AG10803 (cell line): ENCODE measurements at regions not wholly inside any gene's neighbourhood (a gene's known extent, or its start where the extent isn't known, plus 50 kb on each side); places are given as distances from the start of the nearest gene placed in this dataset.

Experiments
- DNase-seq: peaks from one replicate; pipeline ENCODE4 v3.0.0; 2010; ENCODE audit warnings: low read depth
- H3K4me3 ChIP-seq: 2 replicates; pipeline ENCODE4 v1.5.1; 2011; ENCODE audit warnings: mild to moderate bottlenecking, low read length, control low read depth
- TF ChIP-seq, protein P1 (sequence below): conservative IDR thresholded peaks from 2 replicates; pipeline ENCODE4 v1.5.1; 2011; ENCODE audit warnings: mild to moderate bottlenecking, low read length, control low read depth, inconsistent platforms

DNA sequence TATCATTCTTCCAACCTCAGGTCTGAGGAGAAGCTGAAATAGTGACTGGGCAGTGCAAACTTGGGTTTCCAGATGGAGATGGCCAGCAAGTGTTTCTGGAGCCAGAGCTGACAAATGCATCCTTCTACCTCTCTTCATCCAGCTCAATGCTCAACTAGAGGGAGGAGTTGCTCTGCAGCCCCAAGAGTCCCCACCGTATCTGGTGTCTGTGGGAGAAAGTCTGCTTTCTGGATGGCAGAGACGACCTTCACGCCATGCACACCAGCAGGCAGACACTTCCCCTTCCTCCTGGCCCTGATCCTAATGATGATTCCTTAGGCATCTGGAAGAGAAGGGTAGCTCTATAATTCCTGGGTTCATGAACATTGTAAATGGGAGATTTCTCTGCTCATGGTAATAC is 127.4 kb upstream of the SPACA1 start:
- TF ChIP-seq, protein P1, sequence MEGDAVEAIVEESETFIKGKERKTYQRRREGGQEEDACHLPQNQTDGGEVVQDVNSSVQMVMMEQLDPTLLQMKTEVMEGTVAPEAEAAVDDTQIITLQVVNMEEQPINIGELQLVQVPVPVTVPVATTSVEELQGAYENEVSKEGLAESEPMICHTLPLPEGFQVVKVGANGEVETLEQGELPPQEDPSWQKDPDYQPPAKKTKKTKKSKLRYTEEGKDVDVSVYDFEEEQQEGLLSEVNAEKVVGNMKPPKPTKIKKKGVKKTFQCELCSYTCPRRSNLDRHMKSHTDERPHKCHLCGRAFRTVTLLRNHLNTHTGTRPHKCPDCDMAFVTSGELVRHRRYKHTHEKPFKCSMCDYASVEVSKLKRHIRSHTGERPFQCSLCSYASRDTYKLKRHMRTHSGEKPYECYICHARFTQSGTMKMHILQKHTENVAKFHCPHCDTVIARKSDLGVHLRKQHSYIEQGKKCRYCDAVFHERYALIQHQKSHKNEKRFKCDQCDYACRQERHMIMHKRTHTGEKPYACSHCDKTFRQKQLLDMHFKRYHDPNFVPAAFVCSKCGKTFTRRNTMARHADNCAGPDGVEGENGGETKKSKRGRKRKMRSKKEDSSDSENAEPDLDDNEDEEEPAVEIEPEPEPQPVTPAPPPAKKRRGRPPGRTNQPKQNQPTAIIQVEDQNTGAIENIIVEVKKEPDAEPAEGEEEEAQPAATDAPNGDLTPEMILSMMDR = no peak
- no peak for DNase-seq
- H3K4me3 ChIP-seq = no peak overlapping the region

DNA sequence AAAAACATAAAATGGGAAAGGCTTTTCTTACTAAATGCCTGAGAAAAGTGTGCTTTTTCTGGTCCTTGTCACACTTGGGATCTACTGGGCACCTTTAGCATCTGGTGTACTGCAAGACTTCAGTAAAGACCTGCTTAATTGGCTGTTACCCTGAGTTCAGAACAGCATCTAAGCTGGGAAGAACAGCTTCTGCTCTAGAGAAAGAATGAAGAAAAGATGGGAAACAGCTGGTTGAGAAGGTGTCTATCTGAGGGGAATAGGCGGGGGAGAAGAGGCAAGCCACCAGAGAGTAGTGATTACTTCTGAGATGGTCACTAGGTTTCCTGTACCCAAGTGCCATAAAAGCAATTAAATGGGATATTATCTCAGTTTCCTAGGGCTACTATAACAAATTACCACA is 128.2 kb upstream of the SPACA1 start:
- H3K4me3 ChIP-seq = no peak overlapping the region
- no peak for DNase-seq
- TF ChIP-seq, protein P1 = no peak

DNA sequence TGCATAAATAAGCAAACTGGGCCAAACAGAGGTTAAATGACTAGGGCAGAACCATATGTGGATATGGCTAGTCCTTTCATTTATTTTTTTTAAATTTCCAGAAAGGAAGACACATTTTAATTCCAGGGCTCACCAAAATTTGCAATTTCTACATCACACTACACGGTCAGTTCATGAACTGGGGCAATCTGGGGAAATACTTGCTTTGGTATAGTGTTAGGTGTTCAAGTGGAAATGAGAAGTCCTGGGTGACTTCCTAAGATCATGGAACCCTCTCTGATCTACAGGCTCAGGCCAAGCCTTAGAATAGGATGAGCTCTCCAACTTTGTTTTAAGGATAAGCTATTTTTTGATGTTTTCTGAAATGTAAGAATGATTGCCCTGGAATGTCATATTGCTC is 128.6 kb upstream of the SPACA1 start:
- TF ChIP-seq, protein P1 = no peak
- no peak for DNase-seq
- no peak overlapping the region for H3K4me3 ChIP-seq

DNA sequence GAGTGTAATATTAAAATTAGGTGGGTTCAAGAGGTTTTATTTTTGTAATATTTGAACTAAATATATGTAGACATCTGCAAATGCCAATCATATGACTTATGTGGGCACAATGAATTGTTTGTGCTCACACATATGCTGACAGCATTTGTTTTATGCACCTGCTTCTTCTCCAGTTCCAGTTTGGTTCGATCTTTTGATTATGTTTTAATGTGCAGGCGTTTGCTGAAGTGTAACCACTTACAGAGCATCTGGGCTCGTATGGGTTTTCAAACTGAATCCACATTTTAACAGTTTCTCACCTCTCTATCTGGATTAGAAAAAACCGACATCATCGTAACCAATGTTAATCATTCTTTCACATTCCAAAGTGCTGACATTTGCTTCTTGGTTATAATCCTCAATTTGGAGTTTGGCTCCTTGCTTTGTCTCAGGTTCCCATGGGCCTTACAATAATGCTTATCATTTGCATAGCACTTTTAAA is 129.1 kb upstream of the SPACA1 start:
- TF ChIP-seq, protein P1 = no peak
- no peak overlapping the region for H3K4me3 ChIP-seq
- no peak for DNase-seq

DNA sequence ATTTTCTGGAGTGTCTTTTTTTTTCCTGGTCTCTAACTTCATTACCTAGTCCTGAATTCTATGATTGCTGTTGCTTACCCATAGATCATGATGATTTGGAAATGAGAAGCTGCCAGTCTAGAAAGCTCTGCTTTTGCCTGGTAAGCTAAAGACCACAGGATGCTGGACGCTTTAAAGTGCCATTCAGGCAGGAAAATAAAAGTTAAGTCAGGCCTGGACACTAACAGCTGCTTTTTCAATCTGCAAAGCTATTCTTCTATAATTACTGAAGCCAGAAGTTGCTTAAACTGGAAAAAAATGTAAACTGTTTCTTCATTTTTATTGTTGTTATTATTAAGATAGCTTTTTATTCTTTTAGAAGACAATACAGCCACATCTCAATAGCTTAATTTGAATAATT is 129.8 kb upstream of the SPACA1 start:
- DNase-seq = no peak
- no peak overlapping the region for H3K4me3 ChIP-seq
- TF ChIP-seq, protein P1 = no peak

DNA sequence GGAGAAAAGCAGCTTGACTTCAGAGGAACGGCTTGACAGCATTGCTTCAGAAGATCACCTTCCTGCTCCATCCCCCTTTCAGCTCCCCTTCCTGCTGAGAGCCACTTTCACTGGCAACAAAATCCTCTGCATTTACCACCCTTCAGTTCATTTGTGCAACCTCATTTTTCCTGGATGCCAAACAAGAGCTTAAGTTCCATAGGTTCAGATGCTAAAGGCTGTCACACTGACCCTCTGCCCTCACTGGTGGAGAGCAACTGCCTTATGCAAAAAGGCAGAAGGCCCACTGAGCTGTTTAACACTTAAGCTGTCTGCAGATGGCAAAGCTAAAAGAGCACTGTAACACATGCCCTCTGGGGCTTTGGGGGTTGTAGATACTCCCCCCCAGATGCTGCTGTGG is 131.2 kb upstream of the SPACA1 start:
- no peak overlapping the region for H3K4me3 ChIP-seq
- no peak for DNase-seq
- TF ChIP-seq, protein P1 = no peak

DNA sequence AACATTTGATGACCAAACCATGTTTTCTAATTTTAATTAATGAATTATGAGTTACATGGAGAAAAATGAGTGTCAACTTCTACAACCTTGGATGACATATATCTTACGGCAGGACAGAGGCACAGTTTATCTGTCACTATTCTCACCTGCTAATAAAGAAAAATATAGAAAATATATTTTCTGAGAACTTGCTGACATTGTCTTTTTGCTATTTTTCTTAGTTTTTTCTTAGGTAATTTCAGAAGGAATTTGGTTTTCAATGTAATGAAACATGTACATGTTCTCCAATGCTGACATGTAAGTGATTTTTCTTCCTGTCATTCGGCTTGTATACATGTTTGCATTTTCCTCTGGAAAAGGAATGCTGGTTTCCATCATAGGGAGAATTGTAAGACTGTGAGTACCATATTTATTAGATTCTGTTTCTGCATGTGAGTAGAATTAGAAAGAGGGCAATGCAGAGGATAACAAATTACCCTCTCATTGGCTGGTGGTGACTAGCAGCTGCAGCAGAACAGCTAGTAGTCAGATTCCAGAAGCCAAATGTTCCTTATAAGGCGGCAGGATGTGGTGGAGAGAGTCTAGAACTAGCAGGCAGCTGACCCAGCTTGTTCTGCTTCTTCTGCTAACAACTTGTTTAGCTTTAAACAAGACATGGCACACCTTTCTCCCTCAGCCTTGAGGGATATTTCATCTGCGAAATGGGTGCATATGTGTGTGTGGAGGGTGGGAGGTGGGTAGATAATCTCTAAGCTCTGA is 132.8 kb upstream of the SPACA1 start:
- H3K4me3 ChIP-seq = no peak overlapping the region
- DNase-seq = peak; percentile 23
- TF ChIP-seq, protein P1 = no peak
